Trophoblast cell (in vitro differentiated cells and primary cell): ENCODE measurements at regions not wholly inside any gene's neighbourhood (a gene's known extent, or its start where the extent isn't known, plus 50 kb on each side); places are given as distances from the start of the nearest gene placed in this dataset.

Experiments
- DNase-seq, 2 donors: peaks; one replicate each; pipeline ENCODE4 v3.0.0-alpha.2; 2016
- H2AFZ ChIP-seq: 2 replicates; pipeline ENCODE4 v1.6.1; 2013; ENCODE audit warnings: low read length, moderate library complexity, mild to moderate bottlenecking; ENCODE audit not compliant: insufficient read depth, poor library complexity
- H2AK5ac ChIP-seq: 2 replicates; pipeline ENCODE4 v1.6.1; 2013; ENCODE audit warnings: mild to moderate bottlenecking, low read length
- H2BK120ac ChIP-seq: 2 replicates; pipeline ENCODE4 v1.6.1; 2013; ENCODE audit warnings: low read length, mild to moderate bottlenecking, moderate library complexity; ENCODE audit not compliant: insufficient read depth, poor library complexity
- H2BK12ac ChIP-seq: 2 replicates; pipeline ENCODE4 v1.6.1; 2013; ENCODE audit warnings: mild to moderate bottlenecking, low read length, moderate library complexity
- H2BK5ac ChIP-seq: 2 replicates; pipeline ENCODE4 v1.6.1; 2013; ENCODE audit warnings: low read length, low read depth, moderate library complexity, mild to moderate bottlenecking; ENCODE audit not compliant: poor library complexity
- H3K14ac ChIP-seq: 2 replicates; pipeline ENCODE4 v1.6.1; 2013; ENCODE audit warnings: mild to moderate bottlenecking, low read length
- H3K18ac ChIP-seq: 2 replicates; pipeline ENCODE4 v1.6.1; 2013; ENCODE audit warnings: mild to moderate bottlenecking, low read length
- H3K23ac ChIP-seq: 2 replicates; pipeline ENCODE4 v1.6.1; 2013; ENCODE audit warnings: low read length
- H3K27ac ChIP-seq: 2 replicates; pipeline ENCODE4 v1.5.1; 2013; ENCODE audit warnings: low read depth, mild to moderate bottlenecking, inconsistent platforms, low read length, moderate library complexity
- H3K27me3 ChIP-seq: 2 replicates; pipeline ENCODE4 v1.6.1; 2013; ENCODE audit warnings: inconsistent platforms, mild to moderate bottlenecking, low read length, moderate library complexity; ENCODE audit not compliant: insufficient read depth
- H3K36me3 ChIP-seq, 2 experiments: 1 replicate in 1 of 2; 2 replicates in 1 of 2; pipeline ENCODE4 v1.6.1; 2013; ENCODE audit warnings: low read length in 2 of 2, mild to moderate bottlenecking in 2 of 2, moderate library complexity in 1 of 2; ENCODE audit not compliant: insufficient read depth in 2 of 2, control insufficient read depth in 1 of 2
- H3K4ac ChIP-seq: 2 replicates; pipeline ENCODE4 v1.6.1; 2013; ENCODE audit warnings: low read depth, mild to moderate bottlenecking, low read length, moderate library complexity
- H3K4me1 ChIP-seq, 2 experiments: 1 replicate in 1 of 2; 2 replicates in 1 of 2; pipeline ENCODE4 v1.6.1; 2013; ENCODE audit warnings: low read length in 2 of 2, mild to moderate bottlenecking in 2 of 2, moderate library complexity in 1 of 2; ENCODE audit not compliant: insufficient read depth in 2 of 2, control insufficient read depth in 1 of 2
- H3K4me2 ChIP-seq: 2 replicates; pipeline ENCODE4 v1.6.1; 2013; ENCODE audit warnings: inconsistent platforms, mild to moderate bottlenecking, low read length, moderate library complexity
- H3K4me3 ChIP-seq: 2 replicates; pipeline ENCODE4 v1.5.1; 2013; ENCODE audit warnings: mild to moderate bottlenecking, low read depth, low read length, inconsistent platforms
- H3K79me1 ChIP-seq: one replicate; pipeline ENCODE4 v1.6.1; 2013; ENCODE audit warnings: low read length
- H3K79me2 ChIP-seq: 2 replicates; pipeline ENCODE4 v1.6.1; 2013; ENCODE audit warnings: low read length, mild to moderate bottlenecking; ENCODE audit not compliant: control insufficient read depth, insufficient read depth, poor library complexity
- H3K9ac ChIP-seq: 2 replicates; pipeline ENCODE4 v1.6.1; 2013; ENCODE audit warnings: mild to moderate bottlenecking, low read length
- H3K9me3 ChIP-seq: 2 replicates; pipeline ENCODE4 v1.6.1; 2013; ENCODE audit warnings: low read depth, mild to moderate bottlenecking, control low read depth, inconsistent platforms, low read length; ENCODE audit not compliant: insufficient read depth
- H4K12ac ChIP-seq: 2 replicates; pipeline ENCODE4 v1.6.1; 2013; ENCODE audit warnings: low read depth, mild to moderate bottlenecking, low read length, moderate library complexity
- H4K8ac ChIP-seq: 2 replicates; pipeline ENCODE4 v1.6.1; 2013; ENCODE audit warnings: low read depth, mild to moderate bottlenecking, low read length, moderate library complexity
- H4K91ac ChIP-seq: one replicate; pipeline ENCODE4 v1.6.1; 2013; ENCODE audit warnings: low read depth, mild to moderate bottlenecking, low read length, moderate library complexity
- WGBS: extraction: QIAGEN DNeasy Blood & Tissue Kit; methylation state at CpG from one replicate; pipeline ENCODE4 v1.1.7; 2013; ENCODE audit warnings: missing lambda C conversion rate; ENCODE audit not compliant: insufficient read length, insufficient coverage; ENCODE audit errors: extremely low coverage; 5-methylcytosine and 5-hydroxymethylcytosine counted together

- Histone ChIP-seq H3K27ac (no peak overlapping the region), H4K91ac (no peak overlapping the region), H3K14ac (no peak overlapping the region), H3K18ac (no peak overlapping the region), H2AK5ac (no peak overlapping the region), H3K79me2 (no peaks in the 10 kb centered on the region), H2AFZ (no peak overlapping the region), H3K79me1 (no peaks in the 10 kb centered on the region), H3K36me3 (no peaks in the 10 kb centered on the region), H2BK12ac (no peak overlapping the region), H3K9me3 (peaks cover 2% of the 10 kb centered on the region), H3K27me3 (no peaks in the 10 kb centered on the region), H3K4ac (no peak overlapping the region), H4K12ac (no peak overlapping the region), H3K9ac (no peak overlapping the region), H2BK5ac (no peak overlapping the region), H3K4me3 (no peak overlapping the region), H4K8ac (no peak overlapping the region), H2BK120ac (no peak overlapping the region), H3K4me1 (no peaks in the 10 kb centered on the region), H3K23ac (no peak overlapping the region), H3K4me2 (no peak overlapping the region)
- no peak for DNase-seq
- WGBS: no CpG with 5 or more reads among the region's 15 CpGs
Observed at GRCh38 chr19:13610039-13610691, 103.9 kb upstream of the CACNA1A start.

GRCh38 chr19:13606156-13606555, 99.9 kb upstream of the CACNA1A start:
- H3K4me2 ChIP-seq: no peak overlapping the region
- no peak overlapping the region for H3K18ac ChIP-seq
- no peaks in the 10 kb centered on the region for H3K4me1 ChIP-seq
- no peak overlapping the region for H3K4me3 ChIP-seq
- H2AFZ ChIP-seq: no peak overlapping the region
- H3K9me3 ChIP-seq: peaks cover 2% of the 10 kb centered on the region
- H3K27me3 ChIP-seq: no peaks in the 10 kb centered on the region
- no peak overlapping the region for H3K23ac ChIP-seq
- DNase-seq: no peak
- H3K27ac ChIP-seq: no peak overlapping the region
- no peak overlapping the region for H4K8ac ChIP-seq
- H3K4ac ChIP-seq: no peak overlapping the region
- H3K36me3 ChIP-seq: no peaks in the 10 kb centered on the region
- no peak overlapping the region for H2BK120ac ChIP-seq
- H3K79me1 ChIP-seq: no peaks in the 10 kb centered on the region
- no peak overlapping the region for H2AK5ac ChIP-seq
- WGBS: no CpG with 5 or more reads among the region's 13 CpGs
- no peak overlapping the region for H3K9ac ChIP-seq
- H4K12ac ChIP-seq: no peak overlapping the region
- no peaks in the 10 kb centered on the region for H3K79me2 ChIP-seq
- H2BK12ac ChIP-seq: no peak overlapping the region
- no peak overlapping the region for H4K91ac ChIP-seq
- no peak overlapping the region for H2BK5ac ChIP-seq
- no peak overlapping the region for H3K14ac ChIP-seq

- no peak overlapping the region for H2AK5ac ChIP-seq
- WGBS: no CpG with 5 or more reads among the region's 4 CpGs
Observed at GRCh38 chr19:13604902-13605586, 98.8 kb upstream of the CACNA1A start.

GRCh38 chr19:13600802-13601201, 94.5 kb upstream of the CACNA1A start:
- H3K9me3 ChIP-seq: no peaks in the 10 kb centered on the region
- no CpG with 5 or more reads among the region's 6 CpGs for WGBS
- H3K27ac ChIP-seq: no peak overlapping the region
- no peak overlapping the region for H2BK12ac ChIP-seq
- no peak overlapping the region for H3K14ac ChIP-seq
- H2AK5ac ChIP-seq: no peak overlapping the region
- no peak overlapping the region for H3K18ac ChIP-seq
- H2BK5ac ChIP-seq: no peak overlapping the region
- H3K23ac ChIP-seq: no peak overlapping the region
- no peaks in the 10 kb centered on the region for H3K27me3 ChIP-seq
- H3K79me1 ChIP-seq: no peaks in the 10 kb centered on the region
- no peak overlapping the region for H3K4me3 ChIP-seq
- H3K79me2 ChIP-seq: no peaks in the 10 kb centered on the region
- no peak overlapping the region for H4K91ac ChIP-seq
- no peaks in the 10 kb centered on the region for H3K36me3 ChIP-seq
- no peak overlapping the region for H2AFZ ChIP-seq
- no peak overlapping the region for H4K8ac ChIP-seq
- H2BK120ac ChIP-seq: no peak overlapping the region
- DNase-seq: no peak
- H4K12ac ChIP-seq: no peak overlapping the region
- H3K4me1 ChIP-seq: no peaks in the 10 kb centered on the region
- H3K4me2 ChIP-seq: no peak overlapping the region
- H3K9ac ChIP-seq: no peak overlapping the region
- no peak overlapping the region for H3K4ac ChIP-seq

More at GRCh38 chr19:13604902-13605586, 98.8 kb upstream of the CACNA1A start:
- Histone ChIP-seq H4K91ac (no peak overlapping the region), H3K18ac (no peak overlapping the region), H2AFZ (no peak overlapping the region), H3K79me2 (no peaks in the 10 kb centered on the region), H3K14ac (no peak overlapping the region), H3K79me1 (no peaks in the 10 kb centered on the region), H3K4me1 (no peaks in the 10 kb centered on the region), H3K4ac (no peak overlapping the region), H3K9ac (no peak overlapping the region), H3K27me3 (no peaks in the 10 kb centered on the region), H3K27ac (no peak overlapping the region), H2BK5ac (no peak overlapping the region), H3K36me3 (no peaks in the 10 kb centered on the region), H4K12ac (no peak overlapping the region), H3K4me3 (no peak overlapping the region), H4K8ac (no peak overlapping the region), H3K23ac (no peak overlapping the region), H2BK120ac (no peak overlapping the region), H2BK12ac (no peak overlapping the region), H3K9me3 (peaks cover 2% of the 10 kb centered on the region), H3K4me2 (no peak overlapping the region)
- no peak for DNase-seq
